Adrenal gland (tissue), 5 donors: ENCODE measurements at regions not wholly inside any gene's neighbourhood (a gene's known extent, or its start where the extent isn't known, plus 50 kb on each side); places are given as distances from the start of the nearest gene placed in this dataset.

Source experiments
- POLR2A ChIP-seq, 2 donors: fragments of 450-650 bp; IDR thresholded peaks; one replicate each; pipeline ENCODE4 v1.6.1; 2017; ENCODE audit warnings: antibody characterized with exemption in 2 of 2, mild to moderate bottlenecking in 2 of 2, moderate library complexity in 1 of 2
- TF ChIP-seq, protein P1 (sequence below), 6 experiments: fragments of 450-650 bp in 4 of 6; fragments of 200-600 bp in 2 of 6; sonication (generic) in 1 of 6; IDR thresholded peaks; 1 replicate in 5 of 6; 2 replicates in 1 of 6; pipeline versions ENCODE4 v1.5.1 to v1.8.0; 2016 to 2021; ENCODE audit warnings: antibody characterized with exemption in 6 of 6, mild to moderate bottlenecking in 2 of 6, moderate library complexity in 1 of 6
- donor health status: DM: no; HTN: no; CAD: no.

DNA sequence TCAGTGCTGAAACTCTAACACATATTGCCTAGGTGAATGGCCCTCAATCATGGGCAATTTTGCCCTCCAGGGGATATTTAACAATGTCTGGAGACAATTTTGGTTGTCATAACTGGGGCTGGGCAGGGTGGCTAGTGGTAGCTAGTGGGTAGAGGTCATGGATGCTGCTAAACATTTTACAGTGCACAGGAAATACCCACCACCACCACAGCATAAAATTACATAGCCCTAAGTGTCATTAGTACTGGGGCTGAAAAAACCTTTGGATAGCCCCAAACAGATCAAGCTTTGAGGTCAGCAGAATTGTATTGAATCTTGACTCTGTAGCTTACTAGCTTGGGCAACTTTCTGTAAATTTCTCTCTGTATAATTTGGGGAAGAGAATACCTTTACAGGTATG lies 758.0 kb downstream of the BCL11B start:
- TF ChIP-seq, protein P1, sequence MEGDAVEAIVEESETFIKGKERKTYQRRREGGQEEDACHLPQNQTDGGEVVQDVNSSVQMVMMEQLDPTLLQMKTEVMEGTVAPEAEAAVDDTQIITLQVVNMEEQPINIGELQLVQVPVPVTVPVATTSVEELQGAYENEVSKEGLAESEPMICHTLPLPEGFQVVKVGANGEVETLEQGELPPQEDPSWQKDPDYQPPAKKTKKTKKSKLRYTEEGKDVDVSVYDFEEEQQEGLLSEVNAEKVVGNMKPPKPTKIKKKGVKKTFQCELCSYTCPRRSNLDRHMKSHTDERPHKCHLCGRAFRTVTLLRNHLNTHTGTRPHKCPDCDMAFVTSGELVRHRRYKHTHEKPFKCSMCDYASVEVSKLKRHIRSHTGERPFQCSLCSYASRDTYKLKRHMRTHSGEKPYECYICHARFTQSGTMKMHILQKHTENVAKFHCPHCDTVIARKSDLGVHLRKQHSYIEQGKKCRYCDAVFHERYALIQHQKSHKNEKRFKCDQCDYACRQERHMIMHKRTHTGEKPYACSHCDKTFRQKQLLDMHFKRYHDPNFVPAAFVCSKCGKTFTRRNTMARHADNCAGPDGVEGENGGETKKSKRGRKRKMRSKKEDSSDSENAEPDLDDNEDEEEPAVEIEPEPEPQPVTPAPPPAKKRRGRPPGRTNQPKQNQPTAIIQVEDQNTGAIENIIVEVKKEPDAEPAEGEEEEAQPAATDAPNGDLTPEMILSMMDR (IDR thresholded peaks at IDR 0.05): no peak
- TF ChIP-seq POLR2A (IDR thresholded peaks at IDR 0.05): no peak
